Right atrium auricular region (tissue), 2 donors: ENCODE measurements at regions not wholly inside any gene's neighbourhood (a gene's known extent, or its start where the extent isn't known, plus 50 kb on each side); places are given as distances from the start of the nearest gene placed in this dataset.

ENCODE experiments used
- DNase-seq: peaks from one replicate; pipeline ENCODE4 v3.0.0-alpha.2; 2019; ENCODE audit warnings: low spot score
- H3K27ac ChIP-seq, 2 donors: fragments of 200-600 bp; sonication (generic); 1 replicate in 1 of 2; 2 replicates in 1 of 2; pipeline ENCODE4 v1.5.1; 2016 to 2019
- H3K27me3 ChIP-seq, 2 donors: fragments of 200-600 bp; sonication (generic); one replicate each; pipeline versions ENCODE4 v1.5.1 to v1.6.0; 2017 to 2019
- H3K36me3 ChIP-seq: fragments of 200-600 bp; sonication (generic); one replicate; pipeline ENCODE4 v1.5.1; 2016
- H3K4me1 ChIP-seq, 2 donors: fragments of 200-600 bp; sonication (generic); one replicate each; pipeline versions ENCODE4 v1.5.1 to v1.6.0; 2017 to 2019
- H3K4me3 ChIP-seq, 2 donors: fragments of 200-600 bp; sonication (generic); 1 replicate in 1 of 2; 2 replicates in 1 of 2; pipeline ENCODE4 v1.5.1; 2017 to 2019; ENCODE audit warnings: mild to moderate bottlenecking in 1 of 2, moderate library complexity in 1 of 2
- H3K9me3 ChIP-seq, 2 donors: fragments of 200-600 bp; sonication (generic); one replicate each; pipeline ENCODE4 v1.5.1; 2019
- CTCF ChIP-seq, 2 donors: fragments of 200-600 bp; sonication (generic); IDR thresholded peaks; one replicate each; pipeline ENCODE4 v1.5.1; 2019; ENCODE audit warnings: antibody characterized with exemption in 2 of 2

- H3K4me3 ChIP-seq = no peak overlapping the region
- no peaks in the 10 kb centered on the region for H3K4me1 ChIP-seq
- DNase-seq = no peak
- H3K27me3 ChIP-seq = no peaks in the 10 kb centered on the region
- no peaks in the 10 kb centered on the region for H3K9me3 ChIP-seq
- no peak overlapping the region for H3K27ac ChIP-seq
- H3K36me3 ChIP-seq = no peaks in the 10 kb centered on the region
- no peak for TF ChIP-seq CTCF (IDR thresholded peaks at IDR 0.05)
These were observed 340.6 kb downstream of the ZNF326 start for GRCh38 chr1:90335558-90335957.

GRCh38 chr1:90334137-90334536 is 339.2 kb downstream of the ZNF326 start:
- Histone ChIP-seq H3K9me3 (no peaks in the 10 kb centered on the region), H3K27me3 (no peaks in the 10 kb centered on the region), H3K4me1 (no peaks in the 10 kb centered on the region), H3K27ac (no peak overlapping the region), H3K36me3 (no peaks in the 10 kb centered on the region), H3K4me3 (no peak overlapping the region)
- no peak for TF ChIP-seq CTCF (IDR thresholded peaks at IDR 0.05)
- no peak for DNase-seq

GRCh38 chr1:90325168-90325567 is 330.3 kb downstream of the ZNF326 start:
- H3K4me1 ChIP-seq = no peaks in the 10 kb centered on the region
- no peak overlapping the region for H3K27ac ChIP-seq
- DNase-seq = no peak
- H3K36me3 ChIP-seq = no peaks in the 10 kb centered on the region
- no peak overlapping the region for H3K4me3 ChIP-seq
- H3K27me3 ChIP-seq = no peaks in the 10 kb centered on the region
- no peaks in the 10 kb centered on the region for H3K9me3 ChIP-seq
- no peak for TF ChIP-seq CTCF (IDR thresholded peaks at IDR 0.05)

GRCh38 chr1:90322186-90322585 is 327.3 kb downstream of the ZNF326 start:
- H3K4me3 ChIP-seq = no peak overlapping the region
- no peaks in the 10 kb centered on the region for H3K36me3 ChIP-seq
- no peak for TF ChIP-seq CTCF (IDR thresholded peaks at IDR 0.05)
- no peak overlapping the region for H3K27ac ChIP-seq
- no peak for DNase-seq
- H3K9me3 ChIP-seq = no peaks in the 10 kb centered on the region
- no peaks in the 10 kb centered on the region for H3K27me3 ChIP-seq
- no peaks in the 10 kb centered on the region for H3K4me1 ChIP-seq

GRCh38 chr1:90319918-90320317 is 325.0 kb downstream of the ZNF326 start:
- H3K4me3 ChIP-seq = no peak overlapping the region
- H3K27ac ChIP-seq = no peak overlapping the region
- H3K36me3 ChIP-seq = no peaks in the 10 kb centered on the region
- no peaks in the 10 kb centered on the region for H3K9me3 ChIP-seq
- DNase-seq = no peak
- H3K4me1 ChIP-seq = no peaks in the 10 kb centered on the region
- H3K27me3 ChIP-seq = no peaks in the 10 kb centered on the region
- no peak for TF ChIP-seq CTCF (IDR thresholded peaks at IDR 0.05)

- Histone ChIP-seq H3K4me1 (no peaks in the 10 kb centered on the region), H3K36me3 (no peaks in the 10 kb centered on the region), H3K27ac (no peak overlapping the region), H3K27me3 (no peaks in the 10 kb centered on the region), H3K4me3 (no peak overlapping the region), H3K9me3 (no peaks in the 10 kb centered on the region)
- no peak for TF ChIP-seq CTCF (IDR thresholded peaks at IDR 0.05)
- DNase-seq = no peak
These were observed 323.5 kb downstream of the ZNF326 start for GRCh38 chr1:90318431-90318830.
